Fibroblast of lung (primary cell): ENCODE measurements at regions not wholly inside any gene's neighbourhood (a gene's known extent, or its start where the extent isn't known, plus 50 kb on each side); places are given as distances from the start of the nearest gene placed in this dataset.
"Not testable (repeated sequence)": the region's sequence is repeated elsewhere in the genome, so short reads cannot be mapped to it uniquely, and the experiment has no call there.

ENCODE experiments used
- EZH2 ChIP-seq: IDR thresholded peaks from 2 replicates; pipeline ENCODE4 v1.5.1; 2012; ENCODE audit warnings: low read length, control low read depth, mild to moderate bottlenecking; ENCODE audit errors: missing control alignments
- TF ChIP-seq, protein P1 (sequence below), 2 donors: IDR thresholded peaks in 1 of 2; conservative IDR thresholded peaks in 1 of 2; 1 replicate in 1 of 2; 2 replicates in 1 of 2; pipeline ENCODE4 v1.5.1; 2011 to 2012; ENCODE audit warnings: low read length in 2 of 2, control low read depth in 1 of 2, inconsistent platforms in 1 of 2, low read depth in 1 of 2, mild to moderate bottlenecking in 1 of 2

DNA sequence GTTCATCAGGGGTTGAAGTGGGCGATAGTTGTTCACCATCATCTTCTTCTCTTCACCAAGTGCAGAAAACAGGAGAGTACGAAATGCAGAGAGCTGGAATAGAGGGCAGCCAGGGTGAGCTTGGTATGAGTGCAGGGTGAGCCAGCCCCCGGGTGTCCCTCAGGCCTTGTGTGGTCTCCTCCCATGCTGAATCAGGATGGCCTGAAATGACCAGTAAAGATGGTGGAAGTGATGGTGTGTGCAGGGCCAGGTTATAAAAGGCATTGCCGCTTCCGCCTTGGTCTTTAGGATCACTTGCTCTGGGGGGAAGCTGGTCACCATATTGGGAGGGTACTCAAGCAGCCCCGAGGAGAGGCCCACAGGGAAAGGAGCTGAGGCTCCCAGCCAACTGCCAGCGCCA, 66.4 kb upstream of the METTL9 start:
- TF ChIP-seq, protein P1, sequence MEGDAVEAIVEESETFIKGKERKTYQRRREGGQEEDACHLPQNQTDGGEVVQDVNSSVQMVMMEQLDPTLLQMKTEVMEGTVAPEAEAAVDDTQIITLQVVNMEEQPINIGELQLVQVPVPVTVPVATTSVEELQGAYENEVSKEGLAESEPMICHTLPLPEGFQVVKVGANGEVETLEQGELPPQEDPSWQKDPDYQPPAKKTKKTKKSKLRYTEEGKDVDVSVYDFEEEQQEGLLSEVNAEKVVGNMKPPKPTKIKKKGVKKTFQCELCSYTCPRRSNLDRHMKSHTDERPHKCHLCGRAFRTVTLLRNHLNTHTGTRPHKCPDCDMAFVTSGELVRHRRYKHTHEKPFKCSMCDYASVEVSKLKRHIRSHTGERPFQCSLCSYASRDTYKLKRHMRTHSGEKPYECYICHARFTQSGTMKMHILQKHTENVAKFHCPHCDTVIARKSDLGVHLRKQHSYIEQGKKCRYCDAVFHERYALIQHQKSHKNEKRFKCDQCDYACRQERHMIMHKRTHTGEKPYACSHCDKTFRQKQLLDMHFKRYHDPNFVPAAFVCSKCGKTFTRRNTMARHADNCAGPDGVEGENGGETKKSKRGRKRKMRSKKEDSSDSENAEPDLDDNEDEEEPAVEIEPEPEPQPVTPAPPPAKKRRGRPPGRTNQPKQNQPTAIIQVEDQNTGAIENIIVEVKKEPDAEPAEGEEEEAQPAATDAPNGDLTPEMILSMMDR (conservative IDR thresholded peaks at IDR 0.05 in 1 of 2, IDR thresholded peaks at IDR 0.05 in 1 of 2; ENCODE audit: low read depth in 1 of 2, low read length in 2 of 2): not testable (repeated sequence)
- TF ChIP-seq EZH2: not testable (repeated sequence)
